ENCODE measurements at regions not wholly inside any gene's neighbourhood (a gene's known extent, or its start where the extent isn't known, plus 50 kb on each side); places are given as distances from the start of the nearest gene placed in this dataset.
"Not testable (repeated sequence)": the region's sequence is repeated elsewhere in the genome, so short reads cannot be mapped to it uniquely, and the experiment has no call there.

DNA sequence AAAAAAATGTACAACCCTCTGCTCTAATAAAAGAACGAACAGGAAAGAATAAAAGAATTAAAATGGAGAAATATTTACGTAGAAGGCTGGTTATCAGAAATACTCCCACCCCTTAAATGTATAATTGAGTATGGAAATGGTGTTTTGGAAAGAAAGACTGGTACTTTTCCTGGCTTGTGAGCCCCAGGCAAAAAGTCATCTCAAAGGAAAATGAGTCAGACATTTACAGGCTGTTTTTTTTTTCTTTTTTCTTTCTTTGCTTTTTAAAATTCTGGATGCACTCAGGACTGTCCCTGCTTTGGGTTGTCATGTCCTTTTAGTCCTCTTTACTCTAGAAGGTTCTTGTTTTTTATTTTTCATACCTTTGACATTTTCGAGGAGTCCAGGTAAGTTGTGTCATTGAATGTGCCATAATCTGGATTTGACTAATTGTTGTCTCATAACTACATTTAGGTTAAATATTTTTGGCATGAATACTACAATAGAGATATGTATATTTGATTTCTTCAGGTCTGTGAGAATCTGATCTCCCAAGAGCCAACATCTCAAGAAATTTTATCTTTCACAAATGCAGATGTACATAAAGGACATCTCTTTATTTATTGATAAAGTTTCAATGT lies 313.0 kb upstream of the GLI3 start:
- TF ChIP-seq, protein P1, sequence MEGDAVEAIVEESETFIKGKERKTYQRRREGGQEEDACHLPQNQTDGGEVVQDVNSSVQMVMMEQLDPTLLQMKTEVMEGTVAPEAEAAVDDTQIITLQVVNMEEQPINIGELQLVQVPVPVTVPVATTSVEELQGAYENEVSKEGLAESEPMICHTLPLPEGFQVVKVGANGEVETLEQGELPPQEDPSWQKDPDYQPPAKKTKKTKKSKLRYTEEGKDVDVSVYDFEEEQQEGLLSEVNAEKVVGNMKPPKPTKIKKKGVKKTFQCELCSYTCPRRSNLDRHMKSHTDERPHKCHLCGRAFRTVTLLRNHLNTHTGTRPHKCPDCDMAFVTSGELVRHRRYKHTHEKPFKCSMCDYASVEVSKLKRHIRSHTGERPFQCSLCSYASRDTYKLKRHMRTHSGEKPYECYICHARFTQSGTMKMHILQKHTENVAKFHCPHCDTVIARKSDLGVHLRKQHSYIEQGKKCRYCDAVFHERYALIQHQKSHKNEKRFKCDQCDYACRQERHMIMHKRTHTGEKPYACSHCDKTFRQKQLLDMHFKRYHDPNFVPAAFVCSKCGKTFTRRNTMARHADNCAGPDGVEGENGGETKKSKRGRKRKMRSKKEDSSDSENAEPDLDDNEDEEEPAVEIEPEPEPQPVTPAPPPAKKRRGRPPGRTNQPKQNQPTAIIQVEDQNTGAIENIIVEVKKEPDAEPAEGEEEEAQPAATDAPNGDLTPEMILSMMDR (IDR thresholded peaks at IDR 0.05; ENCODE audit: unreplicated experiment in 3 of 3), result no peak
- no peaks in the 10 kb centered on the region for H3K4me1 Mint-ChIP-seq
- H3K9me3 Mint-ChIP-seq, result peaks cover 44% of the 10 kb centered on the region

DNA sequence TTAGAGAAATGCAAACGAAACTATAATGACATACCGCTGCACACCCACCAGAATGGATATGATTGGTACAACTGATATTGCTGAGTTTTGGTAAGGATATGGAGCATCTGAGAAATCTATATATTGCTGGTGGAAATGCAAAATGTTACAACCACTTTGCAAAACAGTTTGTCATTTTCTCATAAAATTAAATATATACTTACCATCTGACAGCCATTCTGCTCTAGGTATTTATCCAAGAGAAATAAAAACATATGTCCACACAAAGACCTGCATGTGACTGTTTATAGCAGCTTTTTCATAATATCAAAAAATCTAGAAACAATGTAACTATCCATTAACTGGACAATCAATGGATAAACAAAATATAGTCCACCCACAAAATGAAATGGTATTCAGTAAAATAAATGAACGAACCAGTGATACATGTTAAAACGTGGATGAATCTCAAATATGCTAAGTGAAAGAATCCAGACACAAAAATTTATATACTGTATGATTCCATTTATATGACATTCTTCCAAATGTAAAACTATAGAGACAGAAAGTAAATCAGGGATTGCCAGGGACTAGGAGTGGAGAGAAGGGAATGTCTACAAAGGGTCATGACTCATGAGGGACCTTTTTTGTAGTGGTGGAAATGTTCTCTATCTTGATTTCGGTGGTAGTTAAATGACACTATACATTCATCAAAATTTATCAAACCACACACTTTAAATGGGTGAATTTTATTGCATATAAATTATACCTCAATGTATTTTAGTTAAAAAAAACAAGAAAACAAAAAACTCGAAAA lies 312.0 kb upstream of the GLI3 start:
- Mint-ChIP-seq H3K4me3 (no peak overlapping the region), H3K27me3 (ENCODE audit: low read depth) (no peaks in the 10 kb centered on the region), H3K4me1 (no peaks in the 10 kb centered on the region), H3K27ac (no peak overlapping the region), H3K9me3 (peaks cover 45% of the 10 kb centered on the region), H3K36me3 (ENCODE audit: low read depth) (peaks cover 10% of the 10 kb centered on the region)
- TF ChIP-seq, protein P1 (IDR thresholded peaks at IDR 0.05; ENCODE audit: unreplicated experiment in 3 of 3), result no peak

More for the DNA sequence above, 313.0 kb upstream of the GLI3 start:
- H3K4me3 Mint-ChIP-seq, result no peak overlapping the region
- H3K27ac Mint-ChIP-seq, result no peak overlapping the region
- H3K36me3 Mint-ChIP-seq (ENCODE audit: low read depth), result peaks cover 12% of the 10 kb centered on the region
- H3K27me3 Mint-ChIP-seq (ENCODE audit: low read depth), result no peaks in the 10 kb centered on the region

DNA sequence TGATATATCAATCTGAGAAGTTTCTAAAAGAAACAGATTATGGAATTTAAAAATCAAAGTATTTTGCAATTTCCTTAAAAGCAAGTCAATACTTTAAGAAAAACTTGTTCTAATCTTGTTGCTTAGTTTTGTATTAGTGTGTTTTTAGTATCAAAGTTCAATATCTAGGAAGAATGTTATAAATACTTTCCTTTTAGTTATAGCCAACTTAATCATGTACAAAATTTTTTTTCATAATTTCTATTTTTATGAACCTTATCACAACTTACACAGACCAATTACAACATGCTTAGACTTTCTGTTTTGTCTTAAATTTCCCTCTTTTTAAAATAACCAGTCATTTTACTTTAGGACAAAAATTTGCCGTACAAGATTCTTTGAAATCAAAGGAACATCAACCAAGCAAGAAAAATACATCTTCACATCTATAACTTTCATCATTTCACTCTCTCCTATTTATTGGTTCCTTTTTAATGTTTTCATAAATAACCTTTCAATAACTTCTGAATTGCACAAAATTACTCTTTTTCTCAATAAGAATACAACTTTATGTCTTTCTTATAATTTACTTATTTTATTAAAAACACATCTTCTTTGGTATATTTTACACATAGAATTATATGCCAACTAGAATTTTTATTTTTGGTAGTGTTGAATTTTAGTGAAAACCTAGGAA lies 308.2 kb upstream of the GLI3 start:
- peaks cover 35% of the 10 kb centered on the region for H3K9me3 Mint-ChIP-seq
- H3K4me3 Mint-ChIP-seq, result no peak overlapping the region
- H3K27ac Mint-ChIP-seq, result no peak overlapping the region
- no peaks in the 10 kb centered on the region for H3K27me3 Mint-ChIP-seq (ENCODE audit: low read depth)
- peaks cover 4% of the 10 kb centered on the region for H3K36me3 Mint-ChIP-seq (ENCODE audit: low read depth)
- no peaks in the 10 kb centered on the region for H3K4me1 Mint-ChIP-seq
- TF ChIP-seq, protein P1 (IDR thresholded peaks at IDR 0.05; ENCODE audit: unreplicated experiment in 3 of 3), result no peak

DNA sequence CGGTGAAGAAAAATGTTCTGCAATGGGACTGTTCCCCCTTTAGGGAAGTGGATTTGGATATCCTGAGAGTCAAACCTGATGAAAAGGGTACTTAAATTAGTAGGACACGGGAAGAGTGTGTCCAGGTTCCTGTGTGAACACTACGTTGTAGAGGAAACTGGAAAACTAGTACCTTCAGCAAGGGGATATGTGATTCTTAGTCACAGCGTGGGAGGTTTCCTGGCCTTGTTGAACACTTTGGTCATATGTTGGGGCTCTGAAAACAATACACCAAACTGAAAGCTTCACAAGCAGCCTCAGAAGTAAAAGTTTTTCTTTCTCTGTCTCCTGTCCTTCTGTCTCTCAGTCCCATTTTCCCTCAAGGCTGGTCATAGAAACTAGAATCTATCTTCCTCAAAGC lies 306.9 kb upstream of the GLI3 start:
- no peaks in the 10 kb centered on the region for H3K27me3 Mint-ChIP-seq (ENCODE audit: low read depth)
- H3K27ac Mint-ChIP-seq, result no peak overlapping the region
- TF ChIP-seq, protein P1 (IDR thresholded peaks at IDR 0.05; ENCODE audit: unreplicated experiment in 3 of 3), result no peak
- no peak overlapping the region for H3K4me3 Mint-ChIP-seq
- H3K4me1 Mint-ChIP-seq, result no peaks in the 10 kb centered on the region
- peaks cover 4% of the 10 kb centered on the region for H3K36me3 Mint-ChIP-seq (ENCODE audit: low read depth)
- peaks cover 34% of the 10 kb centered on the region for H3K9me3 Mint-ChIP-seq

DNA sequence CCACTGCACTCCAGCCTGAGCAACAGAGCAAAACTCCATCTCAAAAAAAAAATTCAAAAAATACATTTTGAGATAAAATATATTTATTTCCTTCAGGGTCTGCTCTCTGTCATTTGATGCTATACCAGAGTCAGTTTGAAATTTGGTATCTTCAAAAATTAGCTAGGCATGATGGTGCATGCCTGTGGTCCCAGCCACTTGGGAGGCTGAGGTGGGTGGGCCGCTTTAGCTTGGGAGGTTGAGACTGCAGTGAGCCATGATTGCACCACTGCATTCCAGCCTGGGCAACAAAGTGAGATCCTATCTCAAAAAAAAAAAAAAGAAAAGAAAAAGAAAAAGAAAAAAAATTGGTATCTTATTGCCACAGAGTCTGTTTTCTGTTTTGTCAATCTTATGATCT lies 305.4 kb upstream of the GLI3 start:
- H3K36me3 Mint-ChIP-seq (ENCODE audit: low read depth); H3K27ac Mint-ChIP-seq: not testable (repeated sequence)

DNA sequence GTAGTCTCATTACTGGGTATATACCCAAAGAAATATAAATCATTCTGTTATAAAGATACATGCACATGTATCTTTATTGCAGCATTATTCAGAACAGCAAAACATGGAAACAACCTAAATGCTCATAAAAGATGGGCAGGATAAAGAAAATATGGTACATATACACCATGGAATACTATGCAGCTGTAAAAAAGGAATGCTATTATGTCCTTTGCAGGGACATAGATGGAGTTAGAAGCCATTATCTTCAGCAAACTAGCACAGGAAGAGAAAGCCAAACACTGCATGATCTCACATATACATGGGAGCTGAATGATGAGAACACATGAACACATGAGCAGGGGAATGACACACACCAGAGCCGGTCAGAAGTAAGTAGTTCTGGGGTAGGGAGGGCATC lies 297.4 kb upstream of the GLI3 start:
- H3K4me1 Mint-ChIP-seq, result no peaks in the 10 kb centered on the region
- peaks cover 41% of the 10 kb centered on the region for H3K9me3 Mint-ChIP-seq
- peaks cover 5% of the 10 kb centered on the region for H3K36me3 Mint-ChIP-seq (ENCODE audit: low read depth)
- TF ChIP-seq, protein P1 (IDR thresholded peaks at IDR 0.05; ENCODE audit: unreplicated experiment in 3 of 3), result no peak
- H3K27me3 Mint-ChIP-seq (ENCODE audit: low read depth), result no peaks in the 10 kb centered on the region
- H3K4me3 Mint-ChIP-seq, result no peak overlapping the region
- H3K27ac Mint-ChIP-seq, result no peak overlapping the region

More for the DNA sequence above, 305.4 kb upstream of the GLI3 start:
- not testable (repeated sequence) for H3K27me3 Mint-ChIP-seq (ENCODE audit: low read depth); H3K4me1 Mint-ChIP-seq; H3K4me3 Mint-ChIP-seq
- peaks cover 32% of the 10 kb centered on the region for H3K9me3 Mint-ChIP-seq

All from nephron (organoid).